NCI-H748 treated with DMSO at 0.1 percent for 48 hours (cell line): ENCODE measurements at regions not wholly inside any gene's neighbourhood (a gene's known extent, or its start where the extent isn't known, plus 50 kb on each side); places are given as distances from the start of the nearest gene placed in this dataset.

ENCODE experiments used
- DNase-seq: peaks from one replicate; lab custom pipeline; 2025; lab: John Stamatoyannopoulos, UW

DNA sequence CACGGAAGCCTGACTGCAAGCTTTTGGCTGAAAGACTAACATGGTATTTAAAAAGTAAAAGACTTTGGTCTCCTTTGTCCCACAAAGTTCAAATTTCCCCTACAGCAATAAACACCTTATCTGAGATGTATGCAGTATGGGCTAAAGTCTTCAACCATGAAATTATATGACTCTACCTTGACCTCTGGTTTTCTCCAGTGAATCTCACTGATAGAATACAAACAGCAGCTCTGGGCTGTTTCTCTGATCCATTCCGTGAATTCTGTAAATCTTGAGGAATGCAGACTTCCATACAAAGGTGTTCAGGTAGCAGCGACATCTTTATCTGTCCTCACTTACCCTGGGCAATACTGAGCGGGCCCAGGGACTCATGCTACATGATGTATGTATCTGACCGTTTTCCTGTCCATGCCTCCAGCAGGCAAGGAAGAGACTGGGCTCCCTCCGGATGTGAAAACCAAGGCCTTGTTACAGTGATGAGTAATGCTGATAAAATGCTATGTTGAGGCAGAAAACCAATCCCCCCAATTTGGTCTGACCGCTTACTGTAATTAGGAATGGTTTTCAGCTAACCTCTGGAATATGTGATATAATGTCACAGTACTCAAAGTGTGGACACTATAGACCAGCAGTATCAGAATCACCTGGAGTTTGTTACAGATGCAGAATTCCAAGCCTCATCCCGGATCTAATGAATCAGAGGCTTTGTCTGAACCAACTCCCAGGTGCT lies 589.8 kb downstream of the HS3ST4 start:
- DNase-seq: no peak

DNA sequence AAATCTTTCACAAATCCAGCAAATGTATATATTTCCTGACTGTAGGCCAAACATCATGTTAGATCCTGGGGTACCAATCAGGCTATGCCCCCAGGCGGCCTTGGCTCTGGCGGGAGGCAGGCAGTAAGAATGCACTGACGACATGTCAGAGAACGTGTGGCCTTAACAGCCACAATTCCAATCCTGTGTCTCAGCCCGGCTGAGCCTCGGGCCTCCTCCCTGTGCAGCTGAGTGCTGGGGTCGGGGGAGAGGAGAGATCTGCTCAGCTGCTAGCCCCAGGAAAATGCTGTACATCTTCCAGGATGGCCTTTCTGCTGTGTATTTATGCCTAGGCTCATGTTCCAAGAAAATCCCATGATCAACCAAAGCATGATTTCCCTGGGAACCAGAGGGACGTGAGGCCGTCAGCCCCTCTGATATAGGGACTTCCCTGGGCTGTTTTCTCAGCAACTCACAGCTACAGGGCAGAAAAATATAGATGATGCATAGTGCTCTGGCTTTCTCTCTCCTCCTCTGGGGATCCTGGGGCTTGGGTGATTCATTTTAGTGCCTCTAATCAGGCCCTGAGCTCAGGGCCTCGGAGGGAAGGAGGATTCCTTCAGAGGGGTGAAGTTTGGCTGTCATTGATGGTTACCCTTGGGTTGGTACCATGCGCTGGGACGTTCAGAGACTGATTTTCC lies 604.0 kb downstream of the HS3ST4 start:
- no peak for DNase-seq

DNA sequence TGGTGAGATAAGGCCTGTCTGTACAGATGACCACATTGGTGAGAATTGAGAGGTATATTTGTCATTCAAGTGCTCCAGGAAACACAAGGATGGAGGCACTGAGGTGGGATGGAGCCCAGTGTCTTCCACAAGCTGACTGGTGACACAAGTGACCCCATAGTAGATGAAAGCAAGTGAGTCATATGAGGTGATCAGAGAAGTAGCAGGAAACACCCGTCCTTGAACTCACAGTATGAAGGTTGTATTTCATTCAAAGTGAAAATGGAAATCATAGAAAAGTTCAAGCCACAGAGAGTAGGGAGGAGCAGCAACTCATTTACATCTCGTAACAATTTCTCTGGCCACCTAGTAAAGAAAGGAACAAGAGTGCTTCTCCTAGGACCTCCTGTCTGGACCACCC lies 609.8 kb downstream of the HS3ST4 start:
- no peak for DNase-seq

DNA sequence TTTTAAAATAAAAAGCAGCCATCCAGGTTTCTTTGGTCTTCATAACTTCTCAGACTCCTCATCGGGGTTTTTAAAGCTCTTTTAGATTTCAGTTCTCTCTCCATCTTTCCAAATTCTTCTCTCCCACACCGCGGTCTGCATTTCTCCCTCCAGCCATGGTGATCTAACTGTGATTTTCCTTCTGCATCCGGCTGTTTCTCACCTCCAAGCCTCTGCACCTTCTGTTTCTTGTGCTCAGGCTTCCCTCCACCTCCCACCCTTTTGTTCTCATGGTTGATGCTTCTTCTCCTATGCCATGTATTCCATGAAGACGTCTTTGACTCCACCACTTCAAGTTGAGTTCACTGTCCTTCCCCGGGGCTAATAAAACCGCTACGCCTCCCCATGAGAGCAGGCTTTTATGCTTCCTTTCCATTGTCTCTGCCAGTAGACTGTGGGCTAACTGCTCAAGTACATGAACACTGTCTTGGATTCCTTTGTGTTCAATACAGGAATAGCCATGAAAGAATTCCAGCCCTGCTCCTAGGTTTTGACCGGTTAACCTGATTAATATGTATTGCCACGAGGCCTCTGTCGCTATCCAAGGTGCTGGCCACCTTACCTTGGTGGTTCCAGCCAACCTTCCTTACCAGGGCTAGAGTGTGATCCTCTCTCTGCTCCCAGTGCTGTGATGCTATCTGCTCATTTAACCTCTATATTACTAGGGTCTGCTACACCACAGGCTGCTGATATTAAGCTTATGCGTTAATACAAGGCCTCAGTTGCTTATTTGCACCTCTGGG lies 625.1 kb downstream of the HS3ST4 start:
- no peak for DNase-seq

DNA sequence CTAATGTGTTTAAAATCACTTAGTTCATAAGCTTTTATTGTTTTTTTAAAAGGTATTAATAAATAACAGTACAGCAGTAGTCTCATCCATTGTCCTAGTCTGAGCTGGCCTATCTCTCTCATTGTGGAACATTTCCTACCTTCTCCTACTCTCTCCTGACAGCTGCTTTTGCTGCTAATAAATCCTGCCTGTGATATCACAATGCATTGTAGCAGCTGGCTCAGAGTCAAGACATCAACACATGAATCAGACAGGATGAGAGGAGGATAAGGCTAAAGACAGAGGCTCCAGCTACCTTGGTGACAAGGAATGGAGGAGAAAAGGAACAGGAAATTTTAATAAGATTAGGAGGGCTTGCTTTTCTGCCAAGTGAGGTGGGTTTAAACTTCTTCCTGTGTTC lies 626.1 kb downstream of the HS3ST4 start:
- no peak for DNase-seq

- DNase-seq: no peak
Observed at GRCh38 chr16:26330654-26331053, 638.9 kb downstream of the HS3ST4 start.

DNA sequence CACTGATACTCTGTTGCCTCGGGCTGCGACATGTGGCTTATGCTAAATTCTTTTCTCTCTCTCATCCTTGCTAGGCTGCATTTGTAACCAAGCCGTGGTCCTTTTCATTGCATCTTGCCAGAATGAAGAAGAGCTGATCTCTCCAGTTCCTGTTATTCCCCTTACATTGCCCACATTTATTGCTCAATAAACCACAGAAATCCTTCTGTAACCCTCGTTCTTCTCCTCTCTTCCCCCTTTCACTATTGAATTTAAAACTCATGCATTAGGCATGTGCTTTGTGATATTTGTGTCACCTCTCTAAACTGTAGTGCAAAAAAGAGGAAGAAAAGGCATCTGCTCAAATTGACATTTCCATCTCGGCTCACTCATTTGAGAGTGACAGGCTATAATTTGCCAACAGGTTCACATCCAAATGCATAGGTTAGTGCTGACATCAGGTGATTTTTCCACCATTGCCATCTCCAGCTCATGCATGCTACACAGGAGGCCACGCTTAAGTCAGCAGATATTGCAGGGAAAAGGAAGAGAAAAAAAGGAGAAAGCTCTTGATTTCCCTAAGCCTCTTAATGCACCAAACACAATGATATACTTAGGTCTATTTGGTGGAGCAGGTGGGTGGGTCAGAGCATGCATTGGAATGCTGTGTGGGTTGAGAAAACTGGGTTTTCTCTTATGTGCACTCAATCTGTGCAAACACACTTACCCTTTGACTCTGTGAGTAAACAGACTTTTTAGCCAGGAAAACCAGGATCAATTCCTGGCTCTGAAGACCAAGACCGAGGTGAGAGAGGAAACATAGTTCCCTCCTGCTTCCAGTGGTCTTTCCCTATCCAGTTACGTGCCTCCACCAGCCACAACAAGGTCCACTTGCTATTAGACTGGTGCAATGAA lies 642.7 kb downstream of the HS3ST4 start:
- no peak for DNase-seq

DNA sequence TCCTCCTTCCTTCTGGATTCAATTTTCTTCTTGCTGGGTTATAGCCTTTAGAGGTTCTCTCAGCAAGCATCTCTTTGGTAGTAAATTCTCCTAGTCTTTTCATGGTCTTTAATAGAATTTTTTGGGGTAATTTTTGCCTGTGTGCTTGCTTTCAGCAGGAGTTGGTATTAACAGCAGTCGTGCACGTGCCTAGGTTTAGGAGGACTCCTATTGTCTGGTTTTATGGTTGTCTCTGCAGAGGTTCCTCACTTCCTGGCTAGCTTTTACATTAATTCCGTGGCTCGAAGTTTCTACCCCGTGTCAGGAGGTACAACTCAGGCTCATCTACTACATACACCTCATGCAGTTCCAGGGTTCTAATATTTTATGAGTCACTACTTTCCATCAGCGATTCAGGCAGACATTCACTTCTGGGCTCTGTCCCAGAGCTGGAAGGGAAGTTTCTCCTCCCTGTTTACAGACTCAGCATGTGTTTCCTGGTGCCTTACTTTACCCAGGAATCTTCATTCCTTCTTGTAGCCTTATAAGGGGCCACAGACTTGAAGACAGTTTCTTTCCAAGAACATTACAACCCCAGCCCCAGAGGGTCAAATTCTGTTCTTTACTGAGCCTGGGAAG lies 643.6 kb downstream of the HS3ST4 start:
- DNase-seq: no peak

DNA sequence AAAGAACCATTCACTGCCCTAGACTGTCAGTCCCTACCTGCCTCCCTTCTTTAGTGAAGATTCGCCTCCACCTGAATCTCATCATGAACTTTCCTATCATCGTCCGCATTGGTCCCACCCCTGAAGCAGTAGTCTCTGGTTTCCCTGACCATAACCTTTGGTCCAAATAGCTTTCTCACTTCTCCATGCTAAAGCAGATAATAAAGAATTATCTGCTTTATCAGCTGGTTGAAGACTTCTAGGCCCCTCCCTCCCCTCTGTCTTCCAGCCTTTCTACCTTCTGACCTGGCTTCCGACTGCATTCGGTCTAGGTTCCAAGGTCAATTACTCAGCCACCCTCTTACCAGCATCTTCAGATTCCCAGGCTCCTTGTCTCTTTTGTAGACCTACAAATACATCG lies 650.9 kb downstream of the HS3ST4 start:
- DNase-seq: no peak

- DNase-seq: no peak
Observed at GRCh38 chr16:26344240-26344776, 652.5 kb downstream of the HS3ST4 start.

GRCh38 chr16:26344976-26345375 lies 653.2 kb downstream of the HS3ST4 start:
- no peak for DNase-seq

GRCh38 chr16:26345966-26346365 lies 654.2 kb downstream of the HS3ST4 start:
- no peak for DNase-seq

GRCh38 chr16:26348095-26348494 lies 656.3 kb downstream of the HS3ST4 start:
- no peak for DNase-seq

DNA sequence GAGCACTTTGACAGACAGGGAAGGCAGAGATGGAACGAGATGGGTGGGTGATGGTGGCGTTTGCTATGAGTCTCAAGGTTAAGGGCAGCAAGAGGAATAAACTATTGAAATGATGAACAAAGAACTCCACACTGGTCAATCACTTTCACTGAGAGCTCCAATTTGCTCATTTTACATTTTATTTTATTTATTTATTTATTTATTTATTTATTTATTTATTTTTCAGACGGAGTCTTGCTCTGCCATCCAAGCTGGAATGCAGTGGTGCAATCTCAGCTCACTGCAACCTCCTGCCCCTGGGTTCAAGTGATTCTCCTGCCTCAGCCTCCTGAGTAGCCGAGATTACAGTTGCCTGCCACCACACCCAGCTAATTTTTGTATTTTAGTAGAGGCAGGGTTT lies 669.1 kb downstream of the HS3ST4 start:
- no peak for DNase-seq

DNA sequence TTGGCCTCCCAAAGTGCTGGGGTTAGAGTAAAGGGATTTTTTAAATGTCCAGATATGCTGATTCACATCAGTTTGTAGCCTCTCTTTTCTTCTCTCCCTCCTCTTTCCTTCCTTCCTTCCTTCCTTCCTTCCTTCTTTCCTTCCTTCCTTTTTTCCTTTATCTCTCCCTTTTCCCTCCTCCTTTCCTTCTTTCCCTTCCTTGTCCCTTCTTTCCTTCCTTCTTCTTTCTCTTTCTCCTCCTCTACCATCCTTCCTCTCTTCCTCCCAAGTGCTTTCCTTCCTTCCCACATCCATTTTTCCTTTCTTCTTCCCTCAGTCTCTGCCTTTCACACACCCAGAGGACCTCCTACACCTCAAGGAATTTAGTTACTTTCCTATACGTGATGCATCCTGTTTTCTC lies 671.8 kb downstream of the HS3ST4 start:
- DNase-seq: no peak

DNA sequence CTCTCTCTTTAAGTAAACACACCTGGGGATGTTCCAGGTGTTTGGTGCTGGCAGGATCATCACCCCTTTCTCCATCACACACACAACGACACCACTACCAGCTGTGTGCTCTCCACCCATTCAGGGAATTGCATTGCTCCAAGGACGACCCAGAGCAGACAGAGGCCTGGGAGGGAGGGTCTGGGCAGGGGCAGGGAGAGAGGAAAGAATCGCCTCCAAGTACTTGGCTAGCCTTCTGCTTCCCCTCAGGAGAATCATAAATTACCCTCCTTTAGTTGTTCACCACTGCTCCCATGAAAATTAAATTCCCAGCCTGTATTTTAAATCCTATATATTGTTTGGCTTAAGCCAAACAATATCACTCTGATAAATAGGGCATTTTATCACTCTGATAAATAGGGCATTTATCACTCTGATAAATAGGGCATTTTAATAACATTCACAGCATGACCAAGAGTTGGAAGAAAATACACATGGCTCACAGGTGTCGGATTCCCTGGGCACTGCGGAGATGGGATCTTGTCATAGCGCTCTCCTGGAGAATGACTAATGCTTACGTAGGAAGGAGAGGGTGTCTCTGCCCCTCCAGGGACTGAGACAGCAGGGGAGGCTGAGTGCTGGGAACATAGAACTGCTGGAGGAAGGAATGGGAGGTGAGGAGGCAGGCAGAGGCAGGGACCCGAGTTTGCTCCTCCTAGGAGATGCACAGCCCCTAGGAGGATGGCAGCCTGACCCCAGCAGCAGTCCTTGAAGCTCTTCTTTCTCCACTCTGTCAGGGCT lies 673.6 kb downstream of the HS3ST4 start:
- DNase-seq: peak; percentile 76

GRCh38 chr16:26371349-26371869 lies 679.6 kb downstream of the HS3ST4 start:
- DNase-seq: no peak

DNA sequence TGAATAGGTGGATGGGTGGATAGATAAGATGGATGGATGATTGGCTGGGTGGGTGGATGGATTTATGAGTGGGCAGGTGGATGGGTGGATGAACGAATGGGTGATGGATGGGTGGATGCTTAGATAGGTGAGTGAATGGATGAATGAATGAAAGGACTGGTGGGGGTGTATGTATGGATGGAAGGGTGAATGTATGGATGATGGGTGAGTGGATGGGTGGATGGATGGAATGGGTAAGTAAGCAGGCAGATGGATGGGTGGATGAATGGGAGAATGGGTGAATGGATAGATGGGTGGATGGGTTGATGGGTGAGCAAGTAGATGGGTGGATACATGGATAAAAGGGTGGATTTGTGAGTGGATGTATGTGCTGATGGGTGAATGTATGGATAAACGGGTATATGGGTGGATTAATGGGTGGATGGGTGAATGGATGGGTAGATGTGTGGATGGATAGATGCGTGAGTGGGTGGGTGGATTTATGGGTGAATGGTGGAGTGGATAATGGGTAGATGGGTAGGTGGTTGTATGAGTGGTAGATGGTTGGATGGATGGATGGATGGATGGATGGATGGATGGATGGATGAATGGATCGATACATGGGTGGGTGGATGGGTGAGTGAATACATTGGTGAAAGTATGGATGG lies 682.6 kb downstream of the HS3ST4 start:
- no peak for DNase-seq

- no peak for DNase-seq
Observed at GRCh38 chr16:26382586-26382985, 684.1 kb upstream of the C16orf82 start.

GRCh38 chr16:26386096-26386495 lies 680.6 kb upstream of the C16orf82 start:
- peak; percentile 73 for DNase-seq
